Progenitor cell of endocrine pancreas (in vitro differentiated cells): ENCODE measurements at regions not wholly inside any gene's neighbourhood (a gene's known extent, or its start where the extent isn't known, plus 50 kb on each side); places are given as distances from the start of the nearest gene placed in this dataset.

Experiments used
- DNase-seq: peaks from one replicate; pipeline ENCODE4 v3.0.0; 2021; ENCODE audit warnings: low spot score; ENCODE audit not compliant: unreplicated experiment
- H3K27ac Mint-ChIP-seq: 2 replicates; pipeline ENCODE4 v1.8.0; 2021; ENCODE audit warnings: mild to moderate bottlenecking, moderate library complexity, mixed read lengths
- H3K27me3 Mint-ChIP-seq: 2 replicates; pipeline ENCODE4 v1.8.0; 2021; ENCODE audit warnings: mixed read lengths
- H3K36me3 Mint-ChIP-seq: 2 replicates; pipeline ENCODE4 v1.8.0; 2022; ENCODE audit warnings: mixed read lengths; ENCODE audit not compliant: insufficient read depth
- H3K4me1 Mint-ChIP-seq: 2 replicates; pipeline ENCODE4 v1.8.0; 2021; ENCODE audit warnings: low read depth, mixed read lengths
- H3K4me3 Mint-ChIP-seq: 2 replicates; pipeline ENCODE4 v1.8.0; 2021; ENCODE audit warnings: low read depth, mild to moderate bottlenecking, moderate library complexity, mixed read lengths
- H3K9me3 Mint-ChIP-seq: 2 replicates; pipeline ENCODE4 v1.8.0; 2021; ENCODE audit warnings: low read depth, mixed read lengths
- CTCF ChIP-seq: fragments of 200-600 bp; sonication (generic); IDR thresholded peaks from one replicate; pipeline ENCODE4 v1.5.0; 2021; ENCODE audit warnings: antibody characterized with exemption, mild to moderate bottlenecking; ENCODE audit not compliant: unreplicated experiment

DNA sequence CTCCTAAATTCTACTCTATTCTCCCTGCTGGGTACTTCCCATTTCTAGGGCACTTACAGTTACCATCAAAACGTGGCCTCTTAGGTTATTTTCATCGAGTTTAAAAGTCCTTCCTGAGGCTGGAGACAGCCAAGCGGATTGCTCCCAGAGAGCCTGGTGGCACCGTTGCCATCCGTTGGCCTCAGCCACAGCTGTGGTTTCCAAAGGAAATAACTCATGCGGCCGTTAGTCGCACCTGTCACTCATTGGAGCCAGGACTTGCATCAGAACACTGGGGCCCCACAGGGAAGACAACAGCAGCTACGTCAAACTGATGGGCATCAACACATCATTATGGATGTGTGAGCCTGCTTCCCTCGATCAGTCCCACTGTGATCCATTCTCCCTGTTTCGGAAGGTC lies 453.4 kb downstream of the BCL11A start:
- no peak overlapping the region for H3K27ac Mint-ChIP-seq
- H3K27me3 Mint-ChIP-seq, result peaks cover 9% of the 10 kb centered on the region
- peaks cover 11% of the 10 kb centered on the region for H3K4me1 Mint-ChIP-seq
- DNase-seq, result no peak
- H3K4me3 Mint-ChIP-seq, result no peak overlapping the region
- TF ChIP-seq CTCF, result no peak
- H3K9me3 Mint-ChIP-seq, result peaks cover 15% of the 10 kb centered on the region
- no peaks in the 10 kb centered on the region for H3K36me3 Mint-ChIP-seq

GRCh38 chr2:60098996-60099395 lies 454.5 kb downstream of the BCL11A start:
- H3K27ac Mint-ChIP-seq, result no peak overlapping the region

DNA sequence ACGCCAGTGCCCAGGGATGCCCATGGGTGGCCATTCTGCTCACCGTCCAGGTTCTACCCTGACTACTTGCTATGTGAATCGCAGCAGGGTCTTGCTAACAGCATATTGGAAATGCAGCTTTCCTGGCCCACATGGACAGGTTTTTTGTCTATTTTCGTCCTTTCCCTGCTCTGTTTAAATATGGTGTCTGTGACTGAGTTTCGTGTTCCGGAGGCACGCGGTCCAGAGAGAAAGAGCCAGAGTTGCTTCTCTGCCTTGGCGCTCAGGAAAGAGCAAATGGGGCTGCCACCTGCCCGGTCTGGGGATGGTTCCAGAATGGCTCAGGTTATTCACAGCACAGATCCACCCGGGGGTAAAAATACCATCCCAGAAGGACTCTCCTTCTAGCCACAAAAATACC lies 456.2 kb downstream of the BCL11A start:
- peak overlapping the region; percentile 69 for H3K27ac Mint-ChIP-seq
- H3K27me3 Mint-ChIP-seq, result peaks cover 9% of the 10 kb centered on the region
- peaks cover 35% of the 10 kb centered on the region for H3K4me1 Mint-ChIP-seq
- DNase-seq, result no peak
- H3K36me3 Mint-ChIP-seq, result no peaks in the 10 kb centered on the region
- peaks cover 15% of the 10 kb centered on the region for H3K9me3 Mint-ChIP-seq
- no peak overlapping the region for H3K4me3 Mint-ChIP-seq
- TF ChIP-seq CTCF, result no peak

More at GRCh38 chr2:60098996-60099395, 454.5 kb downstream of the BCL11A start:
- peaks cover 21% of the 10 kb centered on the region for H3K4me1 Mint-ChIP-seq
- peaks cover 9% of the 10 kb centered on the region for H3K27me3 Mint-ChIP-seq
- H3K4me3 Mint-ChIP-seq, result no peak overlapping the region
- TF ChIP-seq CTCF, result no peak
- H3K9me3 Mint-ChIP-seq, result peaks cover 15% of the 10 kb centered on the region
- no peak for DNase-seq
- no peaks in the 10 kb centered on the region for H3K36me3 Mint-ChIP-seq

DNA sequence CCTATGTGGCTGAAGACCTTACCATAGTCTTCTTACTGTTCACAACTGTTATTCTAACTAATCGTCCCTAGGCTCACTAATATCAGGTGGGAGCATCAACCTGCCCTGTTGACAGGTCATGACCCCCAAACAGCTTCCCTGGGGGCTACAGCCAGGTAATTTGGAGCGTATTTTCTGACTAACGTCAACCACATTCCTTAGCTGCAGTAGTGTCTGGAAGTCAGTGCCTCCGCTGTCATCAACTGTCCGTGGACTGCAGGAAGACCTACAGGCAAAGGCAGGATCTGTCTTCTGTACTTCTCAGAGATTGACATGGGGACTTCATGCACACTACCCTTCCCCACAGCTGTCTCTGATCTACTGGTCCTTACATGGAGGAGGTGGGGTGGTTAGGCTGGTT lies 456.9 kb downstream of the BCL11A start:
- no peak for DNase-seq
- H3K27ac Mint-ChIP-seq, result no peak overlapping the region
- peaks cover 9% of the 10 kb centered on the region for H3K27me3 Mint-ChIP-seq
- H3K4me1 Mint-ChIP-seq, result peaks cover 42% of the 10 kb centered on the region
- no peak overlapping the region for H3K4me3 Mint-ChIP-seq
- TF ChIP-seq CTCF, result no peak
- H3K9me3 Mint-ChIP-seq, result peaks cover 15% of the 10 kb centered on the region
- no peaks in the 10 kb centered on the region for H3K36me3 Mint-ChIP-seq

GRCh38 chr2:60095903-60096302 lies 457.6 kb downstream of the BCL11A start:
- Mint-ChIP-seq H3K4me3 (no peak overlapping the region), H3K36me3 (no peaks in the 10 kb centered on the region), H3K27me3 (peaks cover 9% of the 10 kb centered on the region), H3K4me1 (peaks cover 48% of the 10 kb centered on the region), H3K9me3 (peaks cover 15% of the 10 kb centered on the region), H3K27ac (no peak overlapping the region)
- no peak for DNase-seq
- TF ChIP-seq CTCF, result no peak
